ENCODE measurements at regions not wholly inside any gene's neighbourhood (a gene's known extent, or its start where the extent isn't known, plus 50 kb on each side); places are given as distances from the start of the nearest gene placed in this dataset.
"Not testable (repeated sequence)": the region's sequence is repeated elsewhere in the genome, so short reads cannot be mapped to it uniquely, and the experiment has no call there.

GRCh38 chr15:21018176-21018575, 152.1 kb upstream of the POTEB2 start:
- not testable (repeated sequence) for DNase-seq

- DNase-seq: not testable (repeated sequence)
Measured at GRCh38 chr15:21017326-21017725, 151.2 kb upstream of the POTEB2 start.

GRCh38 chr15:21016589-21016988, 150.5 kb upstream of the POTEB2 start:
- not testable (repeated sequence) for DNase-seq

GRCh38 chr15:21015171-21015570, 149.1 kb upstream of the POTEB2 start:
- not testable (repeated sequence) for DNase-seq

GRCh38 chr15:21013308-21013707, 147.2 kb upstream of the POTEB2 start:
- DNase-seq: not testable (repeated sequence)

GRCh38 chr15:21009651-21010050, 143.5 kb upstream of the POTEB2 start:
- DNase-seq: not testable (repeated sequence)

- not testable (repeated sequence) for DNase-seq
Measured at GRCh38 chr15:21003459-21003858, 137.3 kb upstream of the POTEB2 start.

- DNase-seq: not testable (repeated sequence)
Measured at GRCh38 chr15:21001950-21002349, 135.8 kb upstream of the POTEB2 start.

GRCh38 chr15:20991691-20992090, 125.6 kb upstream of the POTEB2 start:
- DNase-seq: not testable (repeated sequence)

- not testable (repeated sequence) for DNase-seq
Measured at GRCh38 chr15:20991253-20991652, 125.1 kb upstream of the POTEB2 start.

GRCh38 chr15:20986775-20987174, 120.7 kb upstream of the POTEB2 start:
- not testable (repeated sequence) for DNase-seq

- DNase-seq: not testable (repeated sequence)
Measured at GRCh38 chr15:20978057-20978456, 111.9 kb upstream of the POTEB2 start.

GRCh38 chr15:20972762-20973161, 106.6 kb upstream of the POTEB2 start:
- not testable (repeated sequence) for DNase-seq

GRCh38 chr15:20959299-20959698, 93.2 kb upstream of the POTEB2 start:
- DNase-seq: not testable (repeated sequence)

- not testable (repeated sequence) for DNase-seq
Measured at GRCh38 chr15:20929322-20929721, 63.2 kb upstream of the POTEB2 start.

Data from right forelimb (tissue), 1 donor.